HG02938 (cell line): ENCODE measurements at regions not wholly inside any gene's neighbourhood (a gene's known extent, or its start where the extent isn't known, plus 50 kb on each side); places are given as distances from the start of the nearest gene placed in this dataset.
A peak's percentile ranks its signal among the peaks of the same experiment; 100 is the strongest.

Experiments
- ATAC-seq: cut with Tn5 transposase; IDR thresholded peaks from one replicate; pipeline ENCODE4 v1.9.1; 2021; ENCODE audit warnings: mild to moderate bottlenecking, moderate library complexity; ENCODE audit not compliant: unreplicated experiment

DNA sequence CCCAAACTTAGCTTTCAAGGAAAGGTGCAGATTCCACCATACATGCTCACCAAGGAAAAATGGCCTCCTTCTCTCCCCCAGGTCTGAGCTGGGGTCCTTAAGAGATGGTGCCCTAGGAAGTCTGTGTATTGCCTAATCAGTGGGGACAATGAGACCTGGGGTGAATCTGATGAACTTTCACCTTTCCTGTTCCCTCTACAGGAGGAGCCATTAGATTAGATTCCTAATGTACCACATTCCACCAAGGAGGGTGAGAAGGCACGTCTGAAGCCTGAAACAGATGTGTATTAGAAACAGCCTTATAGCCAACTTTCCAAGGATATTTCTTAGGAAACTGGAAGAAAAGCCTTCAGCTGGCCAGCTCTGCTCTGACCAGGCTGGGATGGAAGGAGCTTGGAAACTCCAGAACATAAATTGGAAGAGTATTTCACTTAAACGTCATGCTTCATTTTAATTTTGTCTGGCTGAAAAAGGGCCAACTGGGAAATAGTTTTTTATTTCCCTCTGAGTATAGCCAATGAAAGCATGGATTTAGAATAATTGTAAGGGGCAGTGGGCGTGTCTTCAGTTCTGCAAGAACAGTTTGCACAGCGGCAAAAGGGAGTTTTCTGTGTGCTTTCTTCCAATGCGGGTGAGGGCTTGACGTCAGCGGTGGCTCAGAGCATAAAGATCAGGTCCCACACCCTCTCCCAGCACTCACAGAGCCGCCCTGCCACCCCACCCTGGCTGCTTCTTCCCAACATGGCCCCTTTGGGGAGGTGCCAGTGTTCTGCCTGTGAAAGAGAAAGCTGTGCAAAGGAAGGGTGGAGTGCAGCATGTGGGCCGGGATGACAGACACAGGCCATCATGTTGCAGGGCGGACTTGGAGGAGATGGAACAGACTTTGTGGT, 210.9 kb downstream of the ESM1 start:
- no peak for ATAC-seq

DNA sequence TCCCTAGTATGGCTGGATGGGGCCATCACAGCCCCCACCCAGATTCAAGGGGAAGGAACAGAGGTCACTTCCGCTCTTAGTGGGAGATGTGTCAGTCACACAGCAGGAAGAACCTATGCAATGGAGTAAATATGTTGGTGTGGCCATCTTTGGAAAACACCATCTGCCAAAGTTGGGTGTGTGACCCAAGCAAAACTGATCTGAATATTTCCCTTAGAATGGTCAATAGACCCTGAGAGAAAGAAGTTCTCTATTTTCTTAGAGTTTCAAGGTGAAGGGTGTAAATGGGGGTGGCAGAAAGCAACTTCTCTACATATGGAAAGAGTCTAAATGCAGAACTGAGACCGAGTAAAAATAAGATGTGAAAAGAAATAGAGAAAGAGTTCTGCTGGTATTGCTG, 212.7 kb downstream of the ESM1 start:
- no peak for ATAC-seq

DNA sequence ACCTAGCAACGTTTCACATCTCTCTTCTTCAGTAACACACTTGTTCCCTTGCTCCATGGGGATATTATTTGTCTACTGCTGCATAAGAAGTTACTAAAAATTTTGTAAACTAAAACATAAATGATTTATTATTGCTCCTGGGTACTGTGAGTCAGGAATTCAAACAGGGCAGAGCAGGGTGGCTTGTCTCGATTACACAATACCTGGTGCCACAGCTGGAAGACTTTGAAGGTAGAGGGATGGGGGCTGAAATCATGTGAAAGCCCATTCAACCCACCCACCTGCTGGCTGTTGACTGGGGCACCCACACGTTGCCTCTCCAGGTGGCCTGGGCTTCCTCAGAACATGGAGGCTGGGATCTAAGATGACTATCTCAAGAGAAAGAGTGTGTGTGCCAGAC, 213.2 kb downstream of the ESM1 start:
- no peak for ATAC-seq

DNA sequence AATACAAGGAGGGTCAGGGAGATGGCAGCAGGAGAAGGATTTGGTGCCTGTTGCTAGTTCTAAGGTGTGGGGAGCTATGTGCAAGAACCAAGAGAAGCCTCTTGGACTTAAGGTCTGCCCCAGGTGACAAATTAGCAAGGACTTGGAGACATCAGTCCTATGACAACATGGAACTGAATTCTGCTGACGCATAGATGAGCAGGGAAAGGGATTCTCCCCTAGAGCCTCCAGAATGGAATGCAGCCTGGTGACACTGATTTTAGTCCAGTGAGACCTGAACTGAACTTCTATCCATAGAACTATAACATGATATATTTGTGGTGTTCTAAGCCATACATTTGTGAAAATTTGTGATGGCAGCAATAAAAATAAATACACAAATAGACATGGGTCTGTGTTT, 215.6 kb downstream of the ESM1 start:
- ATAC-seq: no peak

DNA sequence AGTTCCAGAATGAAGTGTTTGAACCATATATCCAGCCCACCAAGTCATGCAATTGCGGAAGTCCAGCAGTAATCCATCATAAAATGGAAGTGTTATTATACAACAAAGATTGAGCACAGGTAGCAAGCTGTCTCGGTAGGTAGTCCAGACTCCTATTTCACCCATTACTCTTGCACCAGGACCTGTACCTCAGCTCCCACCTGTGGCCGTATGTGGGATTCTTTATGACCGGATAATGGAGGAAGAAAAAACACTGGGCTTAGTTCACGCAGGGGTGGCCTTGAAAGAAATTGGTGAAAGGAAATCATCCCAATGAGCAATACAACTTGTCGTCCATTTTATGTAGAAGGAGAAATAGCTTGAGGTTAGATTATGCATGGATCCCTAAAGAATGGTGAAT, 216.3 kb downstream of the ESM1 start:
- ATAC-seq: no peak

DNA sequence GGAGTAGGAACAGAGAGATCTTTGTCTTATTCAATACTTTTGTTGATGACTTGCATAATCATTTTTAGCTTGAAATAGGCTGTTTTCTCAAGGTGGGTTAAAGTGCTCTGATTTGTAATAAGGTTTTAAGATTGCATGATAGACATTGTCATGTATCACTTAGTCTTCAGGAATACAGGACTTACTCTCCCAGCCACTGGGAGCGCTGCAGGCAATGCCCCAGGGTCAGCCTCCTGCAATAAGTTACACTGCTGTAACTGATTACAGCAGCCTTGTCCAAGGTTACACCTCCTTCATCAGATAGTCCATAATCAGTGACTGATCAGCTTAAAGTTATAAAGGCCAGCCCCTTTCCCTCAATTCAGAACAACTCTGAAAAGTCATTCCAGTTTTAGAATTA, 218.6 kb downstream of the ESM1 start:
- ATAC-seq: no peak

DNA sequence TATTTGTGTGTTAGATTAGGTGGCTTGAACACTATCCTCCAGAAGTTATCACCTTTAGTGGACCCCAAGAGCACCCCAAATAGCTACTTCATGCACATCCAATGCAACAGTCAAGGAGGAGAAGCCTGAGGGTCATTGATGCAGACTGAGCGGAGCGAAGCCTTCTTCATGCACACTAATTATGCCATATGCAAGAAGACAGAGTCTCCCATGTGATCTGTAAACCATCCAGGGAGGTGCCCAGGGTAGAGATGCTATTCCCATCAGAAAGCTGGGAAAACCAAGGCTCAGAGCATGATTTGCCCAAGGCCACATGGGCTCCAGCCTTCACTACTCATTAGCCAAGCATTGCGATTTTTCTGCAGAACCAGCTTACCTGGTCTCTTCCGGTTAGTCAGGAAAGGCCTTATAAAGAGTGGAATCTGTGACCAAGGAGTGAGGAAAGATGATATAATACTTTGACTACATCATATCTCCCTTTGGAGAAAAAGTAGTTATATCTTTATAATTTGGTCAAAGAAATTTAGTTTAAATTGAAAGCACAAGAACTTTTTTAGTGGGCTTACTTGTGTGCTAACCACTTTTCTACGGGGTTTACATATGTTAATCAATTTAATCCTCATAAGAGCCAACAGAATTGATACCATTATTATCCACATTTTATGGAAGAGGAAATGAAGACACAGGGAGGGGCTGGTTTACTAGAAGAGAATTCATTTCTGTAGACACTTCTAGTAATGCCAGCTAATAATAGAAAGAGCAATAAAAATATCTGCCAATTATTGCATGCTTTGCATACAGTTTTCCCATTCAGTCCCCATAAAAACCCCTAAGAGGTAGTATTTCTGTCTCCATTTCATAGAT, 220.0 kb downstream of the ESM1 start:
- ATAC-seq: no peak

DNA sequence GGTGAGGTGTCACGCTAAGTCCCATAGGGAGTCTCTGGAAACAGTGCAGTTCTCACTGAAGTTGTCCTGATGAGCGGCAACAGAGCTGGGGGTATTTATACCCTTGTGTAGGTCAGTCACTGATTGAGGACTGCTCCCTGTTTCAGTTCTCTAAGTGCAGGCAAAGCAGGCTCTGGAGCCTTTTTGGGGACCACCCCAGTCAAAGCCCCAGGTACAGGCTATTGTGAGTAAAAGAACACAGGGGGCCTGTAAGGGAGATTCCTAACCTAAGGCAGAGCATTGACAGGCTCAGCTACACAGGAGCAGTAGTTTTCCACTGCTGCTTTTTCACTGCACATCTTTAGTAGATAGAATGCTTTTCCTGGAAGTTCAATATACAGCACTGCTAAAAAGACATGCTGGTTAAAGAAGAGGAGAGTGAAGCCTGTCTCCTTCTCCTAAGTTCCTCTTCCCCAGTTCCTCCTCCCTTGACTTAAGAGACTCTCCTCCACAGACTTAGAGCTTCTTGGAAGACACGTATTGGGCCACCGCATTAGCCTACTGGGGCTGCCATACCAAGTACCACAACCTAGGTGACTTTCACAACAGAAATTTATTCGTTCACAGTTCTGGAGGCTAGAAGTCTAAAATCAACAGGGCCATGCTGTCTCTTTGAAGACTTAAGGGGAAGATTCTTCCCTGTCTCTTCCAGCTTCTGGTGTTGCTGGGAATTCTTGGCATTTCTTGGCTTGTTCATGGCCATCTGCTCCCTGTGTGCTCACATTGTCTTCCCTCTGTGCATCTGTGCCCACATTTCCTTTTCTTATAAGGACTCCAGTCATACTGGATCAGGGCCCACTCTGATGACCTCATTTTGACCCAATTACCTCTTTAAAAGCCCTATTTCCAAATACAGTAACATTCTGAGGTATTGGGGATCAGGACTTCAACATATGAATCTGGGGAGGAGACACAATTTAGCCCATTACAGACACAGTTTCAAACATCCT, 221.0 kb downstream of the ESM1 start:
- ATAC-seq: no peak

DNA sequence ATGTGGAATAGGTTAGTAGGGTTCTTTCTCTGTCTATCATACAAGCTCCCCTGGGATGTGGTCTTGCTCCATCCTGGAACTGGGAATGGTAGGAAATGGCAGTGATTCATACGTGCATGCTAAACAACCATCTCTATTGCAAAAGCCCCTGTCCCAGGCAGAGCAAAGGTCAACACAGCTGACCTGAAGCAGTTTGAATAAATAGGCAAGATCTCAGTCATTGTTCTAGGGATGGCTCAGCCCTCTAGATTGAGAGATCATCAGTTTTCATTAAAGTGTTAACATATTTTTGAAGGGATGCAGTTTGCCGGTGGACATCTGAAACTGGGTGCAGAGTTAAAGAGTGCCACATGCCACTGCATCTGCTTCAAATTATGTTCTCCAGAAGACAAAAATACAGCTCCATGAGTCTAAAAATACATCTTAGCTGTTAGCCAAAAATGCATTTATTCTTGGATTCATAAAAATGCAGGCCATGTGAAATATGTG, 224.1 kb downstream of the ESM1 start:
- ATAC-seq: no peak

DNA sequence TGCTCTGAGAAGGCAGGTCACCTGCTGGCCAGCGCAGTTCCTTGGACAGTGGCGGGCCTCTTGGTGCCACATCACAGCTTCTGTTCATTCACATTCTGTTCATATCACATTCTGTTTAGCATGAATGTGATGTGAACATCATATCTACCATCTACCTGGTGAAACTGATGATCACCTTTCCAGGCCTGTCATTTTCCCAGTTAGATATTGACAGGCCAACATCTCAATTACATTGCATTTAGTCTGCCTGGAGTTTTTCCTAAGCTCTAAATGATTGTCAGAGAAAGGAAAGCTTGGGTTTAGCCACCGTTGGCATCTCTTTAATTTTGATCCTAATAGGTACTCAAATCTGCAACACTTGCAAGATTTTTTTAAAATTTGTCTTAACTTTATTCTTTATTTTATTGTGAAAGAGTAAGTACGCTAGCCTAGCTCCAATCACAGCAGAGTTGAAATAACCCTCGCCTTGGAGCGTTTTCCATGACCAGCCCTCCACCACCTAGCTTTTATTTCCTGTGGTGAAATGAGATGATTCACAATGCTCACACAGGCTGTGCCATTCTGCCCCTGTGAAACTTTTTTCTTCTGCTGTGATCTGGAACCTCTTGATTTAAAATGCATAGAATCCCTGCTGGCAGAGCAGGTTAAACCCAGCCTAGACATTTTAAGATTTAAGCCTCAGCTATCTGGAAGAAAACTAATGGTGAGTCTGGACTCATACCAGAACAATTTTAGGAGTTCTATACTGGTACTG, 225.0 kb downstream of the ESM1 start:
- no peak for ATAC-seq

DNA sequence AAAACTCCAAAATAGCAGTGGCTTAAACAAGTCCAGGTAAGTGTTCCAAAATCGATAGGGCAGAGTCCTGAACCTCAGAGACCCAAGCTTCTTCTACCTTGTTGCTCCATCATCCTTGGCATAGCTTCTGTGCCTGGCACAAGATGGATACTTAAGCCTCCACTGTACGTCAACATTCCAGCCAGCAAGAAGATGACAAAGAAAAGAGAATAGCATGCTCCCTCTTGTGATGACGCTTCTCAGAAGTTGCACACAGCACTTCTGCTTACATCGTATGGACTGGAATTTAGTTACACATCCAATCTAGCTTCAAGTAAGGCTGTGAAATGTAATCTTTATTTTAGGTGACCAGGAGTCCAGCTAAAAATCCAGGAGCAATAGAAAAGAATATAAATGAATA, 227.4 kb downstream of the ESM1 start:
- no peak for ATAC-seq

DNA sequence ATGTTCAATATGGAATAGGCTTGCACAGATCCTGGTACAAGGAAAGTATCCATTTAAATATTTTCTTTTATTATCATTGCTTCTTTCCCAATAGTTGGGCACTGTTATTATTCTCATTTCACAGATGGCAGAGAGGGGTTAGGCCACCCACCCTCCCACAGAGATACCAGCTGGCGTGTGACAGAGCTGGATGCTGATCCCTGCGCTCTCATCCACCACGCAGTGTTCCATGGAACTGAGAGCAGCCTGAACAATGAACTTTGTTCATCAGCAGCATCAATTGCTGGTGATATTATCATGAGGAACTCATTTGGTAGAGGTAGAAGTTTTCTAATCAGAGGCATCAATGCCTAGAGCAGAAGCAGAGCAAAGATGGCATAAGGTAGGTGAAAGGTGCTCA, 227.9 kb downstream of the ESM1 start:
- ATAC-seq: no peak

DNA sequence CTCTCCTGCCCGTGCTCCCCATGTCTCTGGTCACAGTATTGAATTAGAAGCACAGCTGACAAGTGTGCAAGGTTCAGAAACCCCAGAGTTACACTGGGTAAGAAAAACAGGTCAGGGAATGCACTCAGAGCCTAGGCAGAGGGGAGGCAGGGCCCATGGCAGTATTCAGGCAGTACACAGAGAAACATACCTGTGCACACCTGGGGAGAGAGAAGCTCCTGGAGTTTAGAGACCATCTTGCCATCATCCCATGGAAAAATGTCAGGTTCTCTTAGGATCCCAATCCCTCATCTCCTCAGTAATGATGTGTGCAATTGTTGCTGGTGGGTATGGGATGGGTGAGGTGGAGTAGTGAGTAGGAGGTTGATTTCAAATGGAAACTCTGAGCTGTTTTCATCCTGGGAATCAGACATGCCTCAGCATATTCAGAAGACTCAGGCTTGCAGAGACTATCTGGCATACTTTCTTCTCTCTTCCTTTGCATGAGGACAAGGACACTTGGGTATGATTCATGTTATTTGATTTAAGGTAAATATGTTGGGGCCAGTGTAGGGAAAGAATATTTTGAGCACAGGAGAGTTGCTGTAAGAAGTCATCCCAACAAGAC, 228.5 kb downstream of the ESM1 start:
- ATAC-seq: no peak

DNA sequence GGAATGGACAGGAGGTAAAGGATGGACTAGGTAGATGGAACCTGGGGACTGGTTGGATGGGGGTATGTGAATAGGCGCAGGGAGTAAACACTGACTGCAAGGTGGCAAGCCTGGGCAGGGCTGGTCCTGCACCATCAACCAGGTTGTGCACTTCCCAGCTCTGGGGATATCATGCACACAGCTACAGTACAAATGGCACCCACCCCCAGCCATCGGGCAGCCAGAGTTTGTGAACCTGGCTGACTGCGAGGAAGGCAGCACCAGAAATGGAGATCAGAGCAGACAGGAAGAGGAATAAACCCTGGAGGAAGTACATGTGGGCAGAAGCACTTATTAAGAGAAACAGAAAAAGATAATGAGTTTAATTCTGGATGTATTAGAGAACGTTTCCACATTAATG, 229.1 kb downstream of the ESM1 start:
- no peak for ATAC-seq

DNA sequence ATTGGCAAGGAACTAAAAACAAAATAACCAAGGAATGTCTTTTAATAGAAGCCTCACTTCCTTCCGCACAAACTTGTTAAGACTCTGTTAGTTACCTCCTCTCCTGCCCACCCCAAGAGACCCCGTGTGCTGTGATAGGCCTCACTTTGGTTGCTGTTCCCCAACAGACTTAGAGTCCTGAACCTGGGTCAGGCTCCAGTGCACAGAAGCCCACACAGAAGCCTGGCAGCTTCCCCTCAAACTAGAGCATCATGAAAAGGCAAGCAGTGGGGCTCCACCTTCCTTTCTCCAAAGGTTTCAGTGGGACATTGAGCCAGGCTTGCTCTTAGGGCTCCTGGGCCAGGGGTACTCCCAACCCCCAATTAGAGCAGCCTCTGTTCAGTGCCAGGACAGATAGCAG, 230.5 kb downstream of the ESM1 start:
- no peak for ATAC-seq

DNA sequence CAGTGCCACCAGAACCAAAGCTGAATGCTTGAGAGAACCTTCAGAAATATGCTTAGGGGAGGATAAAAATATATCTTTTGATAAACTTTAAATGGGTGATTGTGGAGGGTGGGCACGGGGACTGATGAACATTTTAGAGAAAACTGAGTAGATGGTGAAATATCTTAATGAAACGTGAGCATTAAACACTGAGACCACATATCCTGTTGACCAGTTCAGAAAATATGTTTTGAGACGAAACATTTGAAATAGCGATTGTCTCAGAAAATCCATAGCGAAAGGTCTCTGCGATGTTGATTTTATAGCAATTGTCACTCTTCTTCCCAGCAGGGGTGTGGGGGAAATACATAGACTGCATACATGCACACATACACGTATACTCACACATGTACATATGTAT, 231.0 kb downstream of the ESM1 start:
- no peak for ATAC-seq

DNA sequence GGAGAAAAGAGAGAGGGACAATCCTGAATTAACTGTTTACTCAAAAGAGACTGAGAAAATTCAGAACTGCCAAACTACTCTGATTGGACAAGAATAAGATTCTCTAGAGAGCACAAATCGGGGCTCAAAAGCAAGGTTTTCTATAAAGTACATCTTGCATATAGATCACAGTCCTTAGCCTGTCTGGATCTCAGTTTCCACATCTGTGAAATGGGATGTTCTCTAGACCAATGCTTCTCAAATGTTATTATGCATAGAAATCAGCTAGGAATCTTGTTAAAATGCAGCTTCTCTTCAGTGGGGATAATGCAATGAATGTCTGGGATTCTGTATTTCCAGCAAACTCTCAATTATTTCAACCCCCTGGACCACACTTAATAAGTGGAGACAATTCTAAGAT, 231.6 kb downstream of the ESM1 start:
- no peak for ATAC-seq

DNA sequence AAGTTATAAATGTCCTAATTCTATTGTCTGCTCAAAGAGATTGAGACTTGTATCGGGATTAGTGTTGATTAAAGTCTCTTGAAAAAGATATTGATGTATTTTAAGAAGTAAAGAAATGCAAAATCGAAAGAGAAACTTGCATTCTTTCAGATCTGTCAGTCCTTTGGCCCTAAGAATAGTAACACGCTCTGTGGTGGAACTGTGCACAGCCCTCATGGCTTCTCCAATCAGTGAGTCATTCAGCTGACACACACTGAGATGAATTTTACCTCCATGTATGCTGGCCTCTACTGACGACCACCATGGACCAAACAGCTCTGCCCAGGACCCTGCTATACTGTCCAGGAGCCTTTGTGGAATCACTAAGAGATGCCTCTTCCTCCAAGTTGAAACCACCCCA, 232.4 kb downstream of the ESM1 start:
- peak; percentile 97 for ATAC-seq

DNA sequence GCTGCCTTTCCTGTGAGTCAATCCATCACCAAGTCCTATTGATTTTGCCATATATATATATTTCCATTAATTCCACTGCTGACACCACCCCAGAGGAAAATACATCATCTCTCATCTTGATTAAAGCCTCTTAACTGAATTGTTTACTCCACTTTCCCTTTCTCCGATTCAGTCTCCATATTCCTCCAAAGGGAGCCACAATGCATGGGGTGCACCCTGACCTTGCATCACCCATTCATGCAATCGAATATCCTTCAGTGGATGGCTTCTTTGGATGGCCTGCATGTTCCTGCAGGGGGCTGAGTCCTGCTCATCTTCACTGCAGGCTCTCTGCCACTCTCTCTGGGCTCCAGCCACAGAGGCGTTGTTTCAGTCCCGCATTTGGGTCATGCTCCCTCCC, 231.0 kb downstream of the SNX18 start:
- no peak for ATAC-seq
